Stimulated activated CD4-positive, alpha-beta T cell treated with anti-CD3 and anti-CD28 coated beads, Interleukin-2, amount 100 ng/mL, for 48 hours (primary cell): ENCODE measurements at regions not wholly inside any gene's neighbourhood (a gene's known extent, or its start where the extent isn't known, plus 50 kb on each side); places are given as distances from the start of the nearest gene placed in this dataset.

ENCODE experiments used
- DNase-seq, 2 donors: peaks; one replicate each; pipeline ENCODE4 v3.0.0-alpha.2; 2020

- DNase-seq: no peak
Measured at GRCh38 chr1:29906927-29907326, 670.6 kb downstream of the PTPRU start.

GRCh38 chr1:29903548-29904166, 667.3 kb downstream of the PTPRU start:
- DNase-seq: no peak

- DNase-seq: no peak
Measured at GRCh38 chr1:29901624-29902325, 665.5 kb downstream of the PTPRU start.

GRCh38 chr1:29900712-29901111, 664.4 kb downstream of the PTPRU start:
- no peak for DNase-seq

DNA sequence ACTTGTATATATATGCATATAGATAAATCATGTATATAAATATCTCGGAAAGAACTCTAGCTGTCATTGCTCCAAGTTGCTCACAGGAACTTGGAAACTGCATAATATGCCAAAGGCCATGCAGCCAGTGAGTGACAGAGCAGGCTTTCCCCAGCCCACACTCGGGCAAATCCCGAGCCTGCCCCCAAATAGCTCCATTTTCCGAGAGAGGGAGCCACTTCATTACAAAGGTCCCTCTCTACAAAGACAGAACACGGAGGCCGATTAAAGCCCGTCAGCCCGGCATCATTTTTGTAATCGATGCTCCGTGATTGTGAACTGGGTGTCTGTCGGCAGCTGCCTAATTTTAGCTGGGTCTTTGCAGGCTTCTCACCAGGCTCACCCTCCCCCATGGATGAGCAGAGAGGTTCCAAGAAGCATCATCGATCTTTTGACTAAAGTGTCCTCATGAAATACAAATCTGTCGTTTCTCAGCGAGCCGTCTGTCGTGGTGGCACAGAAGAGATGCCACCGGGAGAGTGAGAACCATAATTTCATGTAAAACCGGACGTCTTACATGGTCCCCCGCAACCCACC, 663.9 kb downstream of the PTPRU start:
- DNase-seq: no peak

GRCh38 chr1:29896791-29897714, 660.7 kb downstream of the PTPRU start:
- no peak for DNase-seq

DNA sequence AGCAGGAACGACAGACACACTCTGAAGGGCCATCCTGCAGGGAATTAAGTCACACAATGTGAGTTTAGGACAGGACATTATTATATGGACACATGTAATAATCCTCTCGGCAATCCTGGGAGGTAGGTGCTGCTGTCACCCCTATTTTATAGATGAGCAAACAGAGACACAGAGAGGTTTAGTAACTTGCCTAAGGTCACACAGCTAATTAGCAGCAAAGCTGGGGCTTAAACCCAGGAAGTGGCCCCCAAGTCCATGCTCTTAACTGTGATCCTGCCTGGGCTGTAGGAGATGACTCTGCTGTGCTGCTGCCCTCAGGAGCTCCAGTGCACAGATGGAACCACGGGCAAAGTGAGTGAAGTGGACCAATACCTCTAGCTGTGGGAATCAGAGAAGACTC, 660.0 kb downstream of the PTPRU start:
- DNase-seq: no peak

DNA sequence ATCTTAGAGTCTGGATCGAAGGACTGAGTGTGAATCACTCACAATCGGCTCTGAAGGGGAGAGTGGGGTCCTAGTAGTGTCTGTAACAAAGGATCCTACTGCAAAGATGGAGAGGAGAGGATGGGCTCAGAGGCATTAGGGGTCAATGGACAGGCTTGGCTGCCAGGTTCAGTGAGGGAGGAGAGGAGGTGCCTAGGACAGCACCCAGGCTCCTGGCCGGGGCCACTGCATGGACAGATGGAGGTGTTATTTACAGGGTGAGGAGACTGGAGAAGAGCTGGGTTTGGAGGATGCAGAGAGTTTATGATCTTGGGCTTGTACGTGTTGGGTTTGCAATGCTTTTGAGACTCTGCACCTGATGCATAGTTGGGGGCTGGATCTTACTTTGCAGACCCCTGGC, 658.9 kb downstream of the PTPRU start:
- no peak for DNase-seq

DNA sequence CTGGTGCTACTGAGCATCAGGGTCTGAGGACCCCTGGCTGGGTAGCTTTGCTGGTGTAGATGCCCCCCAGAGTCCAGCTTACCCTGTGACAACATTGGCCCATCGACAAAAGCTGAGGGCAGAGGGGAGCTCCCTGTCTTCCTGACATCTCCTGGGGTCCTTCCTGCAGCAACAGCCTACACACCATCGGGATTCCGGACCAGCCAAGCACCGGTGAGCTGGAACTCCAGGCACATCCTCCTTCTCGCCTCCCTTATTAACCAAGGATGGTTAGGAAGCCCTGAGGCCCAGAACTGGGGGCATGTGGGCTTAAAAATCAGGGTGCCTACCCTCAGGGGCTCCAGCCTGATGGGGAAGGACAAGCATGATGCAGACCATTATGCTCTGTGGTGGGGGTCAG, 658.0 kb downstream of the PTPRU start:
- DNase-seq: no peak

DNA sequence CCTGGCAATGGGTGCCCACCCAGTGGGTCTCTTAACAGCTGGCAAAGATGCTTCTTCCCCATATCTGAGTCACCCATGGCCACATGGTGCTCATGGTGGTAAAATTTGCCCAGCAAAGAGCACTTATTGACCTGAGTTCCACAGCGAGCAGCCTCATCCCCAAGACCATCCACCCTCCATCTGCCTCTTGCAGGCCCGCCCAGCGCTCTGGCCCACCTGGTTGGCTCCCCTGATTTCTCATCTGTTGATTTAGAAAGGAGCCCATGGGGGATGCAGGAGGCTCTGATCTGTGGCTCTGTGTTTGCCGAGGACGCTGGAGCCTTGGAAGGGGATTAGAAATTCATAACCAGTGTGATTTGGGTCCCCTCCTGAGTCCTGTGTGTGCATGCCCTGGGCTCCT, 657.5 kb downstream of the PTPRU start:
- no peak for DNase-seq

- no peak for DNase-seq
Measured at GRCh38 chr1:29893046-29893723, 656.9 kb downstream of the PTPRU start.

GRCh38 chr1:29892247-29892646, 655.9 kb downstream of the PTPRU start:
- no peak for DNase-seq

DNA sequence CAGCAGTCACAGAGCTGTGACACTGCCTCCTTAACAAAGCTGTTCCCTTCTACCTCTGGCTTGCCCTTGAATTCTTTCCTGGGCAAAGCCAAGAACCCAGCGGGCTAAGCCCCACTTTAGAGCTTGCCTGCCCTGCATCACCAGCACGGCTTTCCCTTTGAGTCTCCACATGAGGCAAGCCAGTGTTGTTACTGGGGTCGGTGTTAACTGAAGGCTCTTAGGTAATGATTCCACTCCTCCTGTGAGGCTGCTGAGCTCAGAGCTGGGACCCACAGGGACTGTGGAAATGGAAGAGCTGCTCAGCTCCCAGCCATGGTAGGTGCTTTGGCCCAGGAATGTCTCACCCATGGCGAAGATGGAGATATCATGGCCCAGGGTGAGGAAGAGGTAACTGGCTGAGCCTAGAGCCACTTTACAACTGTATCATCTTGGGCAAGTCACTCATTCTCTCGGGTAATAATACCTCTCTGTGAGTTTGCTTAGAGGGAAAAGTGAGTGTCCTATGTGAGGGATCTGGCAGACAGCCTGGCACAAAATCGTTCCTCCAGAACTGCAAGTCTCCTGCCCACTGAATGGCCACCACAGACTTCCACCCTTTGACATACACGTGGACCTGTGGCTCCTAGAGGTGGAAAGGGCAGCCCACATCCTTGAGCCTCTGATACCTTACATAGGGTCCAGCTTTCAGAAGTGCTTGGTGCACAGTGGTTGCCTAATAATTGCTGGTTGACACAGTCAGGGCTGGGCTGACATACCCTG, 654.1 kb downstream of the PTPRU start:
- no peak for DNase-seq

DNA sequence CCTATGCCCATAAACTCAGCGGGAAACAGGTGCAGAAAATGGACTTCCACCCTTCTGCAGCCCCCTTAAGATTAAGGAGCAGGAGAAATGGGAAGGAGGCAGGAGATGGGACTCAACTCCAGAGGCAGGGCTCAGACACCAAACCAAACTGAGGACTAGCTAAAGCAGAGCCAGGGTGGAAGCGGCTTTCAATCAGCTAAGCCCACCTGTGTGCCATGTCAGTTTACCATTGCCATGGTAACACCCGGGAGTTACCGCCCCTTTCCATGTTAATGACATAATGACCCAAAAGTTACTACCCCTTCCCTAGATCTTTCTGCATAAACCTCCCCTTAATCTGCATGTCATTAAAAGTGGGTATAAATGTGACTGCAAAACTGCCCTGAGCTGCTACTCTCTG, 653.5 kb downstream of the PTPRU start:
- no peak for DNase-seq

DNA sequence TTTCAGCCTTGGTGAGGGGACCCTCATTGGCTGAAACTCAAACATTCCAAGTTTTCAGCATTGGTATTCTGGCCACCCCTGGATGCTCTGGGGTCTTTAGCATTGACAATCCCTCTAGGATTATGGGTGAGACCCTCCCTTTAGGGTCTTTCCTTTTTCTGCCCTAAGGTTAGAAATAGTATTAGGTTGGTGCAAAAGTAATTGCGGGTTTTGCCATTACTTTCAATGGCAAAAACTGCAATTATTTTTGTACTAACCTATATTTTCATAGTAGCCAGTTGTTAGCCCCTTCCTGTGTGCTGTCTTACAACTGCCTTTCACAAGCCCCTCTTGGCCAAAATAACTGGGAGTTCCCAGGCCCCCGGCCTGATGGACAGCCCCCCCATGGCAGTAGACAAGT, 648.4 kb downstream of the PTPRU start:
- no peak for DNase-seq

GRCh38 chr1:29883986-29884385, 647.7 kb downstream of the PTPRU start:
- DNase-seq: no peak

- no peak for DNase-seq
Measured at GRCh38 chr1:29883411-29883832, 647.1 kb downstream of the PTPRU start.

- DNase-seq: no peak
Measured at GRCh38 chr1:29880556-29880955, 644.2 kb downstream of the PTPRU start.

GRCh38 chr1:29879217-29879616, 642.9 kb downstream of the PTPRU start:
- no peak for DNase-seq

DNA sequence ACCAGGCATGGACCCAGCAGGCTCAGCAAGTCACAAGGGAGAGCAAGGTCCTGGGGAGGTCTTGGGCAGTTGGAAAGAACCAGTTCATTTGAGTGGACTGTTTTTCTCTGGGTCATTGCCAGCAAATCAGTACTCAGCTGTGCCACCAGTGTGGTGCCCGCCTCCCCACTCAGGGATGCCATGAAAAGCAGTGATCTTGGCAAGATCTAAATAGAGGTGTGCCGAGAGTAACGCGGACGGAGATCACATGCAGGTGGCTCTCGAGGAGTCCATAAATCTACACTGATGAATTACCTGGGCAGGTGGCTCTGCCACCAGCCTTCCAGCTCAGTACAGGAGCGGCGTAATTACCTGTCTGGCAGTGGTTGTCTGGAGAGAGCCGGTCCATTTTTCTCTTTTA, 642.2 kb downstream of the PTPRU start:
- DNase-seq: no peak

DNA sequence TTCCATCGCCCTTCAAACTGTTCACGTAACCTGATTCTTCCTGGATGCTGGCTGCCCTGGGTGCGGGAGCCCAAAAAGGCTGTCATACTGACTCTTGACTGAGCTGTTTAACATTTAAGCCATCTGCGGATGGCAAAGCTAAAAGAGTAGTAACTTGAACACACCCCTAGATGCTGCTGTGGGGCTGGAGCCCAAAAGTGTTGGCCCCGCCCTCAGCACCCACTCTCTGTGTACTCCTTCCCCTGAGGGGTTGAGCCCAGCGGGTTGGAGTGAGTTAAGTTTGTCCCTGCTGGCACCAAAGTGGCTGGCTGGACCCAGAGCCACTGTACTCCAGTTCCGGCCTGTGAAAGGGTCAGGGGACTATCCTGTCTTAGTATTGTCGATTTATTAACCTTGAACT, 640.6 kb downstream of the PTPRU start:
- DNase-seq: no peak

DNA sequence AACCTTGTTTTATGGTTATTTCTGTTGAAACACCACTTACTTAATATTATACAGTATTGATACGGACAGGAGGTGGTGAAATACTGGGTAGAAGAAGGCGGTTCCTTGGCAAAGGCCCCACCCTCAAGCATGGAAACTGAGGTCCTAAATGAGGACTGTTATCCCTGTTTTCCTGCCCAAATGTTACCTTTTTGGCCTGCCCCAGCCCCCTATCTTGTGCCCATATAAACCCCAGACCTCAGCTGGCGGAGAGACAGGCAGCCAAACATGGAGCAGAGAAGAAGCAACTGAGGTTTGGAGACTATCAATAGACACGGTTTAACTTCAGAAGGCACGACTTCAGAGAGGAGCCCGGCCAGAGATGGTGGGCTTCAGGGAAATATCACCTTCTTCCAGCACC, 640.1 kb downstream of the PTPRU start:
- no peak for DNase-seq
